Activated CD4-positive, alpha-beta T cell treated with anti-CD3 and anti-CD28 coated beads, Interleukin-2, Interleukin-6, amounts not matched to agents 100 ng/mL and 50 ng/mL, durations not matched to agents 16 hours and 8 hours (primary cell): ENCODE measurements at regions not wholly inside any gene's neighbourhood (a gene's known extent, or its start where the extent isn't known, plus 50 kb on each side); places are given as distances from the start of the nearest gene placed in this dataset.
A peak's percentile ranks its signal among the peaks of the same experiment; 100 is the strongest.
"Not testable (repeated sequence)": the region's sequence is repeated elsewhere in the genome, so short reads cannot be mapped to it uniquely, and the experiment has no call there.

Experiments used
- DNase-seq: peaks from one replicate; pipeline ENCODE4 v3.0.0-alpha.2; 2020

DNA sequence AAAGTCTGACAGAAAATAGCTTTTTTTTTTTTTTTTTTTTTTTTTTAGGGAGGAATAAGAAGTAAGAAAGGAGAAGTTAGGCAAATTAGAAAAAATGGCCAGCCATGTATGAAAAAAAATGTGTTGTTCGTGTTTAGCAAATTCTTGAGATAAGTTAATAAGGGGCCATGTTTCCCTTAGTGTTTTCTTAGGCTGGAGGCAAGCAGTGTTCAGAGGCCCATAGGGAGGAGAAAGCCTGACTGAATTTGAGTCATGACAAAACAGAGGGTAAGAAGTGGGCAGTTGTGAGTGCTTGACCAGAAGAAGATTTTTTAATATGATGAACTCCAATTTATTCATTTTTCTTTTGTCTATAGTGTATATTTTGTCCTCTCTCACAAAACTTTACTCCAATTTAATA lies 766.4 kb downstream of the FAM181B start:
- no peak for DNase-seq

- no peak for DNase-seq
Measured at GRCh38 chr11:81966340-81966739, 767.3 kb downstream of the FAM181B start.

- peak; percentile 8 for DNase-seq
Measured at GRCh38 chr11:81963018-81963417, 770.6 kb downstream of the FAM181B start.

GRCh38 chr11:81960443-81960842 lies 773.2 kb downstream of the FAM181B start:
- DNase-seq: no peak

- DNase-seq: peak; percentile 13
Measured at GRCh38 chr11:81959341-81959740, 774.3 kb downstream of the FAM181B start.

DNA sequence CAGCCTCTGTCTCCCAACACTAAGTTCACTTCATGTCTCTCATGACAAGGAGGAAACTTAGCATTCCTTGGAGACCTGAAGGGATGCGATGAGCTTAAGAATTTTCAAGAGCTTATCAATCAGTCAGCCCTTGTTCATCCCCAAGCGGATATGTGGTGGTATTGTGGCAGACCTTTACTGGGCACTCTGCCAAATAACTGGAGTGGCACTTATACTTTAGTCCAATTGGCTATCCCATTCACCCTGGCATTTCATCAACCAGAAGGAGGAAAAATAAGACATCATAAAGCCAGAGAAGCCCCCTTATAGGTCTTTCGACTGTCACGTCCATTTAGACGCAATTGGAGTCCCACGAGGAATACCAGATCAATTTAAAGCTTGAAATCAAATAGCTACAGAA lies 779.4 kb downstream of the FAM181B start:
- DNase-seq: not testable (repeated sequence)

- no peak for DNase-seq
Measured at GRCh38 chr11:81946831-81947230, 786.8 kb downstream of the FAM181B start.

GRCh38 chr11:81942646-81943045 lies 791.0 kb downstream of the FAM181B start:
- no peak for DNase-seq

DNA sequence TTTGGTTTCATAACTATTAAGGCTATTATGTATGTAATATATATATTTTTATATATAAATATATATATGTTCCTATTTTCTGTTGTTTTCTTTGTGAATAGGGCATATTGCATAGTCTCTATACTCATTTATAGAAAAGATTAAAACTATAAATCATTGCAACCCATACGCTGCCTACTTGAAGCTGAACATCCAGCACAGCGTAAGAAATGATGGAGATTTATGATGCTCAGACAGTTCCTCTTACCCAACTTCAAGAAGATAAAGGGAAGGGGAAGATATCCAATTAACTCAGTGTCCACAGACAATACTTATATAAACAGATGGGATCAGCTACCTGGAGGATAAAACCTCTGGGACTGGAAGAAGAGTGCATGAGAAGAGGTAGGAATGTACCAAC lies 791.7 kb downstream of the FAM181B start:
- DNase-seq: no peak

- no peak for DNase-seq
Measured at GRCh38 chr11:81932303-81932702, 801.4 kb downstream of the FAM181B start.

- DNase-seq: no peak
Measured at GRCh38 chr11:81920205-81920604, 813.5 kb downstream of the FAM181B start.

DNA sequence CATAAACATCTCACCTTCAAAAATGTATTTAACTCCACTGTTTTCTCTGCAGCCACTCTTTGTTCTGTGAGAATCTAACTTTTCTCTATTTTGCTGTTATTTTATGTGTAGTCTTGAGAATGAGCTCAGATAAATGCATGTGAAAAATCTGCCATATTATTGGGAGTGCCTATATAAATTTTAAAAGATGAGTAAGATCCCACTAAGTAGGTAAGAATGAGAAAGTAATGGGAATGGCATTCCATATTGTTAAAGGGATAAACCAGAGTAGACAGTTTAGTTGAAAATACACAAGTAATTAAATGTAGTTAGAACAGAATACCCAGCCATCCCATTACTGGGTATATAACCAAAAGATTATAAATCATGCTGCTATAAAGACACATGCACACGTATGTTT lies 817.2 kb downstream of the FAM181B start:
- DNase-seq: no peak

DNA sequence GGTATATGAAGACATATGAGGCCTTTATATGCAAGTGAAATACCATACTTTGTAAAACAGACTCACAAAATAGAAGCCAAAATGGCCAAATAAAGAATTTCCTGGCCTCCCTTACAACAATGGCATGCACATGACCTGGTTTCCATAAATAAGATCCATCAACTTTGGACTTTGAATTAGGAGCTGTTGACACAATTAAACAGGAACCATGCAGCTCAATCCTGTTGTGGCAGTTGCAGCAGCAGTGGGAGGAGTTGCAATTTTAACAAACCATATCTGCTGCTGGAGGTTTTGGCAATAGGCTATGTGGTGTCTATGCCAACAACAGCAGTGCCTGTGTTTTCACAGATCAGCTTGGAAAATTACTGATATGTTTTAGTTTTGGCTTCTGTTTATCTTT lies 818.6 kb downstream of the FAM181B start:
- DNase-seq: no peak

DNA sequence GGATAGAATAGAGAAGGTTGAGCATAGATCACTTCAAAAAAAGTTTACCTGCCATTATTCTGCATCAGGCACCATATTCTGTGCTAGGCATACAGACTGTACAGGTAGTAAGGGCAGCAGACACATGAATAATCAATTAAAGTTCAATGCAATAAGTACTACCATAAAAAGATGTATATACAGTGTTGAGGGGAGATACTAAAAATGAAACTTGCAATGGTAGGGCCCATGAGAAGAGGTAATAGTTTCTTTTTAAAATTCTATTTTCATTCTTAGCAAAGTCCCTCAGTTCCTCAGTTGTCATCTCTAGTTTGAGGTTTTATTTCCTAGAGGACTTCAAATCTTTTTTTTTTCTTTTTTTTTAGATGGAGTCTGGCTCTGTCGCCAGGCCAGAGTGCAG lies 819.9 kb downstream of the FAM181B start:
- no peak for DNase-seq

DNA sequence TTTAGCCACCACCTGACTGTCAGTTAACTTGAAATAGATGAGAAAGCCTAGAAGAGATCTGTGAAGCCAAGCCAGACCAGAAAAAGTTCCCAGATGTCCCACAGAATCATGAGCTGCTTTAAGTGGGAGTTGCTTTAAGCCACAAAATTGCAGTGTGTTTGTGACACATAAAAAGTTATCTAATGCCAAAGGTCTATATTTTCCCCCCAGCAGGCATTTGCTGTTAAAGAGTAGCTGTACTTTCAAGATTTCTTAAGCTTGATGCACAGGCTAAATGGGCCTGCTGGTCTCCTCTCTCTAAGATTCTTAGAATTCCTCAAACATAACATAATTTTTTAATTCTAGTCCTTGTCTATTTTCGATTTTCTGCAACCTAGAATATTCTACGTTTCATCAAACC lies 825.7 kb downstream of the FAM181B start:
- no peak for DNase-seq

DNA sequence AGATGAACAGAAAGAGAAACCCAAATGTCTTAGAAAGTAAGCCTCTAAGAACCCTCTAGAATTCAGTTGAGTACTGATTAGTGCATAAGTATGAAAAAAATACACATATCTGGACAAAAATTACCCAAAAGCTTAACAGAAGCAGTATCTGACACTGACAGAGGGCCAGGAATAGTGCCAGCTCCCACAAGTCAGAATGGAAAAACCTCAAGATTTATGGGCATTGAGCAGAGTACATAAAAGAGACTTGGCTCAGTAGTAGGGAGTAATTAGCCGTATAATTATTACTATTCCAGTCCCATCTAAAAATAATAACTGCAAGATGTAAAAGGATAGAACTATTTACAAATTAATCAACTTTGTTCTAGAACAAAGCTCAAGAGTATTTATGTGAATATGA lies 834.5 kb downstream of the FAM181B start:
- no peak for DNase-seq

GRCh38 chr11:81897639-81898038 lies 836.0 kb downstream of the FAM181B start:
- no peak for DNase-seq

GRCh38 chr11:81895258-81895657 lies 838.4 kb downstream of the FAM181B start:
- DNase-seq: no peak

GRCh38 chr11:81892770-81893635 lies 840.7 kb downstream of the FAM181B start:
- DNase-seq: no peak

- no peak for DNase-seq
Measured at GRCh38 chr11:81888391-81888790, 845.3 kb downstream of the FAM181B start.

DNA sequence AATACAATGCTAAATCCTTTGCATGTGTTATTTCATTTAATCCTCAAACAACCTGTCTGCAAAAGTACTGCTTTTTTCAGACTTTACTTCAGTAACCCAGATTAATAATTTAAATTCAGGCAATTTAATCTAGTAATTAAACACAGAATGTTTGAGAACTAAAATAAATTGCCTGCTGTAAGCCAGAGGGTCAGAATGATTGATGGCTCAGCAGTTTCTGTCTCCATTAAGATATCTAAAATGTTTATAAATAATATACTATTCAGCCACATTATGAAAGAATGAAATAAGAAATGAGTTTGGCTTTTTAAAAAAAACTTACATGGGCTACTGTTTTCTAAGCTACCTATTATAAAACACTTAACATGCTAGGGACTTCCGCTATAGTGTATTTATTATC lies 846.0 kb downstream of the FAM181B start:
- no peak for DNase-seq

DNA sequence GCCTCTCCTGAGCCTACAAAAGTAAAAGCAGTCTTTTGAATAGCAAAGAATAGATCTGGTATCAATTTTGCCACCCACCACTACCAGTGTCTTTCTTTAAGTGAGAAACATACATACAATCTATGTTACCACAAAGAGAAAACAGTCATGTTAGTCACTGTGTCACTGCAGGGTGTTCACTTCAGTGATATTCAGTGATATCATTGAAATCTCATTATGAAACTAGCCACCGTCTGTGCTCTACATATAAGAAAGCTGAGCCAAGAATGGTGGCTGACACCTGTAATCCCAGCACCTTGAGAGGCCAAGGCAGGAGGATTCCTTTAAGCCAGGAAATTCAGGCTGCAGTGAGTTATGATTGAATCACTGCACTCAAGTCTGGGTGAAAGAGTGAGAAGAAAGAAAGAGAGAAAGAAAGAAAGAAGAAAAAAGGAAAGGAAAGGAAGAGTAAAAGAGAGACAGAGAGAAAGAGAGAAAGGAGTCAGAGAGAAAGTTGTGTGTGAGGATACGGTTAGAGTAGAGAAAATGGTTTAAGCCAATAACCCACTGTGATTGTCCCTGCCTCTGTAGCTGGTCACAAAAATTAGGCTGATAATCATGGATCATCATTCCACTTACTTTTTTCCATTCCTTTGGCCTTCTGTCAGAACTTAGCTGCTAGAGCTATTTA lies 847.1 kb downstream of the FAM181B start:
- DNase-seq: peak; percentile 24

DNA sequence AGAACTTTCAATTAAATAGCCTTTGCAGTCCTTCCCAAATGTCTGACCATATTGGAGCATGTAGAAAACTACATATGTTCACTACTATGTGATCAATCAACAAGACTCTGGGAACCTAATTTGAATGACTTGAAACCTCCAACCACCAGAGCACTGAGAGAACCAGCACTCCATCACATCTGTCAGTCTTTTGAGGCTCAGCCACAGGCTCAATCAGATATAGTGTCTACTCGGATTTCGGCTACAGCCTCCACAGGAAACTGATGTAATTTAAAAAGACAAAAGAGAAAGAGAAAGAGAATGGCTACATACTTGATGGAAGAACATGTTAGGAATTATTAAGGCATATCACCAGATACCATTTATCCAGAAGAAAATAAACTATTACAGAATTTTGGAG lies 859.0 kb downstream of the FAM181B start:
- DNase-seq: peak; percentile 30

DNA sequence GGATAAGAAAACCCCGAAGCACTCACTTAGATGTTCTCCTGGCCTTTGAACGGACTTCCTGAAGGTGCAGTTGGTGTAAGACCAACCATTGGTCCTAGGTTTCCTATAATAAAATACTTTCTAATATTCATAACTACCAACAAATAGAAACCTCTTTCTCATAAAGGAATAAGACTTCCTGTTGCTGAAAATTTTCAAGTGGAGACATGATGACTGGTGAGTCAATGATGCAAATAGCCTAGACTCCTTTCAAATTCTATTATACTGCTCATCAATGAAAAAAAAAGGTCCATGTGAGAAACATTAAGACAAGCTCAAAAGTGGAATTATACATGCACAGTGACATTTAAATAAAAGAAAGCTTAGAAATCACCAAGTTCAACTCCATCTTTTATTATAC lies 862.8 kb downstream of the FAM181B start:
- DNase-seq: no peak

DNA sequence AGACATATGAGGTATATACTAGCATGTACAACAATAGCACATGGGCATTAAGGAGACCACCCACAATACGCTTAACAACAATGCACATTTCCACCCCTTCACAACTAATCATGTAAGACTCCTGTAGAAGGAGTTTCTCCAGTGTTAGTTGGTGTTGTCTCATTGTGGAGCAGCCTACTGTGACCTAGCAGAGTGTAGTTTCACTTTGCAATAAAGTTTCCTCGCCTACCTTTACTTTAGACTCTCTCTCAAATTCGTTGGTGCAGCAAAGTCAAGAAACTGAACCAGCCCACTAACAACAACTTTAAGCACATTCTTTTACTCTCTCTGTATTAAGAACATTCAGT lies 863.6 kb downstream of the FAM181B start:
- no peak for DNase-seq
